ENCODE measurements at regions not wholly inside any gene's neighbourhood (a gene's known extent, or its start where the extent isn't known, plus 50 kb on each side); places are given as distances from the start of the nearest gene placed in this dataset.

GRCh38 chr3:69690-70089 lies 126.9 kb upstream of the CHL1 start:
- Histone ChIP-seq H3K36me3 (no peaks in the 10 kb centered on the region), H3K9me3 (no peaks in the 10 kb centered on the region), H3K27me3 (no peaks in the 10 kb centered on the region), H3K4me3 (no peak overlapping the region), H3K4me1 (no peaks in the 10 kb centered on the region), H3K27ac (no peak overlapping the region)
- intact Hi-C loops (cut with DNase I) = no loop called here
- peak in 1 of 2 donors; percentile 20 for TF ChIP-seq POLR2AphosphoS5 (IDR thresholded peaks at IDR 0.05; ENCODE audit: insufficient read depth in 1 of 2, low read depth in 1 of 2)
- TF ChIP-seq POLR2A (IDR thresholded peaks at IDR 0.05) = no peak
- DNase-seq (ENCODE audit: extremely low spot score in 2 of 2) = no peak

- Histone ChIP-seq H3K27me3 (no peaks in the 10 kb centered on the region), H3K4me1 (no peaks in the 10 kb centered on the region), H3K27ac (no peak overlapping the region), H3K9me3 (no peaks in the 10 kb centered on the region), H3K36me3 (no peaks in the 10 kb centered on the region), H3K4me3 (no peak overlapping the region)
- intact Hi-C loops (cut with DNase I) = no loop called here
- TF ChIP-seq POLR2AphosphoS5 (IDR thresholded peaks at IDR 0.05; ENCODE audit: insufficient read depth in 1 of 2, low read depth in 1 of 2) (no peak), CTCF (IDR thresholded peaks at IDR 0.05) (no peak), POLR2A (IDR thresholded peaks at IDR 0.05) (no peak)
- no peak for DNase-seq (ENCODE audit: extremely low spot score in 2 of 2)
Observed at GRCh38 chr3:72776-73175, 123.8 kb upstream of the CHL1 start.

GRCh38 chr3:73271-73670 lies 123.3 kb upstream of the CHL1 start:
- intact Hi-C loops (cut with DNase I) = no loop called here

GRCh38 chr3:74676-75243 lies 121.8 kb upstream of the CHL1 start:
- H3K4me3 ChIP-seq = no peak overlapping the region
- H3K27me3 ChIP-seq = no peaks in the 10 kb centered on the region
- DNase-seq (ENCODE audit: extremely low spot score in 2 of 2) = no peak
- H3K9me3 ChIP-seq = no peaks in the 10 kb centered on the region
- TF ChIP-seq POLR2A (IDR thresholded peaks at IDR 0.05) (no peak), CTCF (IDR thresholded peaks at IDR 0.05) (no peak), POLR2AphosphoS5 (IDR thresholded peaks at IDR 0.05; ENCODE audit: insufficient read depth in 1 of 2, low read depth in 1 of 2) (no peak)
- H3K27ac ChIP-seq = no peak overlapping the region
- no peaks in the 10 kb centered on the region for H3K36me3 ChIP-seq
- H3K4me1 ChIP-seq = no peaks in the 10 kb centered on the region
- intact Hi-C loops (cut with DNase I) = no loop called here

More at GRCh38 chr3:73271-73670, 123.3 kb upstream of the CHL1 start:
- no peak for DNase-seq (ENCODE audit: extremely low spot score in 2 of 2)
- Histone ChIP-seq H3K36me3 (no peaks in the 10 kb centered on the region), H3K27me3 (no peaks in the 10 kb centered on the region), H3K4me1 (no peaks in the 10 kb centered on the region), H3K27ac (no peak overlapping the region), H3K4me3 (no peak overlapping the region), H3K9me3 (no peaks in the 10 kb centered on the region)
- TF ChIP-seq CTCF (IDR thresholded peaks at IDR 0.05) = no peak
- no peak for TF ChIP-seq POLR2A (IDR thresholded peaks at IDR 0.05)
- no peak for TF ChIP-seq POLR2AphosphoS5 (IDR thresholded peaks at IDR 0.05; ENCODE audit: insufficient read depth in 1 of 2, low read depth in 1 of 2)

GRCh38 chr3:75260-75659 lies 121.3 kb upstream of the CHL1 start:
- H3K36me3 ChIP-seq = no peaks in the 10 kb centered on the region
- intact Hi-C loops (cut with DNase I) = no loop called here
- no peak overlapping the region for H3K27ac ChIP-seq
- no peak overlapping the region for H3K4me3 ChIP-seq
- no peaks in the 10 kb centered on the region for H3K9me3 ChIP-seq
- no peak for DNase-seq (ENCODE audit: extremely low spot score in 2 of 2)
- no peak for TF ChIP-seq POLR2A (IDR thresholded peaks at IDR 0.05)
- H3K4me1 ChIP-seq = no peaks in the 10 kb centered on the region
- H3K27me3 ChIP-seq = no peaks in the 10 kb centered on the region

GRCh38 chr3:79542-79941 lies 117.0 kb upstream of the CHL1 start:
- H3K9me3 ChIP-seq = no peaks in the 10 kb centered on the region
- H3K36me3 ChIP-seq = no peaks in the 10 kb centered on the region
- H3K27ac ChIP-seq = no peak overlapping the region
- no peak overlapping the region for H3K4me3 ChIP-seq
- intact Hi-C loops (cut with DNase I) = no loop called here
- no peaks in the 10 kb centered on the region for H3K4me1 ChIP-seq
- no peak for DNase-seq (ENCODE audit: extremely low spot score in 2 of 2)
- TF ChIP-seq CTCF (IDR thresholded peaks at IDR 0.05) (no peak), POLR2A (IDR thresholded peaks at IDR 0.05) (no peak), POLR2AphosphoS5 (IDR thresholded peaks at IDR 0.05; ENCODE audit: insufficient read depth in 1 of 2, low read depth in 1 of 2) (no peak)
- no peaks in the 10 kb centered on the region for H3K27me3 ChIP-seq

All from vagina (tissue), 2 donors.